Testis (tissue), 2 donors: ENCODE measurements at regions not wholly inside any gene's neighbourhood (a gene's known extent, or its start where the extent isn't known, plus 50 kb on each side); places are given as distances from the start of the nearest gene placed in this dataset.

ENCODE experiments used
- CTCF ChIP-seq, 3 experiments: fragments of 450-650 bp in 2 of 3; fragments of 200-600 bp in 1 of 3; sonication (generic) in 1 of 3; IDR thresholded peaks; one replicate each; pipeline ENCODE4 v1.5.1; 2016 to 2019; ENCODE audit warnings: antibody characterized with exemption in 3 of 3, mild to moderate bottlenecking in 2 of 3, moderate library complexity in 1 of 3
- POLR2A ChIP-seq: fragments of 450-650 bp; IDR thresholded peaks from one replicate; pipeline ENCODE4 v1.6.1; 2017; ENCODE audit warnings: antibody characterized with exemption, mild to moderate bottlenecking, moderate library complexity

GRCh38 chr4:126486377-126486776 lies 1146.4 kb upstream of the INTU start:
- TF ChIP-seq CTCF (IDR thresholded peaks at IDR 0.05), result no peak
- no peak for TF ChIP-seq POLR2A
